K562 (cell line): ENCODE measurements at regions not wholly inside any gene's neighbourhood (a gene's known extent, or its start where the extent isn't known, plus 50 kb on each side); places are given as distances from the start of the nearest gene placed in this dataset.

Experiments
- ATAC-seq: fragments of 200-7000 bp; cut with Tn5 transposase; 3 replicates; pipeline ENCODE4 v1.9.1; 2020; ENCODE audit warnings: moderate library complexity
- BruUV-seq: library from RNA; stranded (reverse); fragments of 400-500 nt; replicated peaks from 2 replicates; lab custom pipeline; 2021; lab: Mats Ljungman, UMichigan
- CTCF ChIA-PET: fragments of 300-600 bp; formaldehyde crosslinking; extraction: SDS; loops from one replicate; lab custom pipeline; 2021; ENCODE audit warnings: low intra/inter-chr PET ratio; lab: Yijun Ruan, JAX
- POLR2A ChIA-PET: fragments of 300-600, 350-650 bp; sonication (Branson Sonifier 250); formaldehyde crosslinking; extraction: SDS; loops from one replicate; lab custom pipeline; 2021; ENCODE audit warnings: antibody characterized with exemption, inconsistent platforms; lab: Yijun Ruan, JAX
- DNase-seq, 4 experiments: peaks; one replicate each; pipeline versions ENCODE4 v3.0.0 to v3.0.0-alpha.2; 2011 to 2018; ENCODE audit warnings: low spot score in 3 of 4, mixed read lengths in 3 of 4; ENCODE audit errors: extremely low read depth in 1 of 4
- FAIRE-seq: peaks from 2 replicates; lab custom pipeline; 2011; peaks lifted over from hg19 to GRCh38; lab: Jason Lieb, UNC
- H2AFZ ChIP-seq: 2 replicates; pipeline ENCODE4 v1.6.0; 2011; ENCODE audit warnings: low read depth, low read length, control low read depth, inconsistent platforms
- H3K27ac ChIP-seq: fragments of 200-600 bp; 3 replicates; pipeline ENCODE4 v1.8.0; 2011; ENCODE audit warnings: low read depth, mild to moderate bottlenecking, control low read depth, inconsistent platforms, low read length, moderate library complexity, mixed read lengths; ENCODE audit errors: extremely low read depth
- H3K27me3 ChIP-seq, 2 experiments: fragments of 300-600 bp in 1 of 2; 2 replicates in 1 of 2; 3 replicates in 1 of 2; pipeline versions ENCODE4 v1.6.0 to v1.8.0; 2011; ENCODE audit warnings: inconsistent platforms in 2 of 2, low read length in 2 of 2, mild to moderate bottlenecking in 1 of 2, mixed read lengths in 1 of 2, moderate library complexity in 1 of 2; ENCODE audit not compliant: control insufficient read depth in 2 of 2, insufficient read depth in 2 of 2
- H3K36me3 ChIP-seq: fragments of 300-600 bp; 3 replicates; pipeline ENCODE4 v1.8.0; 2011; ENCODE audit warnings: mild to moderate bottlenecking, low read length, inconsistent platforms; ENCODE audit not compliant: control insufficient read depth, insufficient read depth
- H3K4me1 ChIP-seq, 2 experiments: fragments of 200-600 bp in 1 of 2; replicated peaks in 1 of 2; 2 replicates in 1 of 2; 3 replicates in 1 of 2; pipeline versions ENCODE4 v1.5.1 to v1.8.0; 2011; ENCODE audit warnings: inconsistent platforms in 2 of 2, low read length in 2 of 2, mild to moderate bottlenecking in 1 of 2, mixed read lengths in 1 of 2, moderate library complexity in 1 of 2; ENCODE audit not compliant: control insufficient read depth in 2 of 2, insufficient read depth in 2 of 2
- H3K4me2 ChIP-seq: 2 replicates; pipeline ENCODE4 v1.6.1; 2011; ENCODE audit warnings: low read length, control low read depth, inconsistent platforms, mixed read lengths; ENCODE audit not compliant: insufficient read depth
- H3K4me3 ChIP-seq: fragments of 200-600 bp; sonication (generic), shearing (Covaris generic); 2 replicates; pipeline ENCODE4 v1.5.1; 2016; ENCODE audit warnings: control low read depth, inconsistent platforms
- H3K79me2 ChIP-seq: fragments of 200-600 bp; 3 replicates; pipeline ENCODE4 v1.8.0; 2011; ENCODE audit warnings: low read length, inconsistent platforms; ENCODE audit not compliant: control insufficient read depth, insufficient read depth
- H3K9ac ChIP-seq, 2 experiments: 2 replicates each; pipeline versions ENCODE4 v1.6.0 to v1.6.1; 2011; ENCODE audit warnings: low read depth in 2 of 2, low read length in 2 of 2, control low read depth in 1 of 2, inconsistent platforms in 1 of 2, mild to moderate bottlenecking in 1 of 2, mixed read lengths in 1 of 2; ENCODE audit not compliant: insufficient read depth in 1 of 2
- H3K9me1 ChIP-seq: one replicate; pipeline ENCODE4 v1.6.0; 2011; ENCODE audit warnings: inconsistent platforms, mild to moderate bottlenecking, low read length, moderate library complexity; ENCODE audit not compliant: control insufficient read depth, insufficient read depth
- H3K9me3 ChIP-seq: replicated peaks from 2 replicates; pipeline ENCODE4 v1.5.1; 2011; ENCODE audit warnings: low read depth, low read length, inconsistent platforms; ENCODE audit not compliant: control insufficient read depth, insufficient read depth
- H4K20me1 ChIP-seq: replicated peaks from 2 replicates; pipeline ENCODE4 v1.6.1; 2011; ENCODE audit warnings: low read length, inconsistent platforms, mixed read lengths; ENCODE audit not compliant: control insufficient read depth, insufficient read depth
- CREB5 ChIP-seq: fragments of 250-450 bp; sonication (Bioruptor Pico); IDR thresholded peaks from 2 replicates; pipeline ENCODE4 v1.5.0; 2020; ENCODE audit warnings: mild to moderate bottlenecking
- EP300 ChIP-seq: IDR thresholded peaks from 2 replicates; pipeline ENCODE4 v1.6.1; 2012; ENCODE audit warnings: low read length, improper control_type of control experiment
- NFE2 ChIP-seq: IDR thresholded peaks from 2 replicates; pipeline ENCODE4 v1.6.1; 2014; ENCODE audit warnings: antibody characterized with exemption, low read depth
- NONO ChIP-seq, 2 experiments: fragments of 200-400 bp in 1 of 2; fragments of 450-650 bp in 1 of 2; formaldehyde crosslinking in 1 of 2; IDR thresholded peaks; 2 replicates each; pipeline ENCODE4 v1.6.1; 2017; ENCODE audit warnings: low read depth in 2 of 2, mild to moderate bottlenecking in 2 of 2, moderate library complexity in 2 of 2, low read length in 1 of 2
- PHB ChIP-seq: fragments of 250-450 bp; sonication (Bioruptor Pico); IDR thresholded peaks from 2 replicates; pipeline ENCODE4 v1.5.0; 2021
- SOX6 ChIP-seq: fragments of 450-650 bp; IDR thresholded peaks from 2 replicates; pipeline ENCODE4 v1.6.1; 2014; ENCODE audit warnings: mild to moderate bottlenecking
- SRSF9 ChIP-seq: fragments of 200-400 bp; formaldehyde crosslinking; IDR thresholded peaks from 2 replicates; pipeline ENCODE4 v1.6.1; 2017; ENCODE audit warnings: low read depth, low read length, borderline replicate concordance
- TCF7L2 ChIP-seq: fragments of 150-350 bp; IDR thresholded peaks from 2 replicates; pipeline ENCODE4 v1.6.1; 2016; ENCODE audit warnings: low read depth, mild to moderate bottlenecking, low read length, moderate library complexity
- ZC3H11A ChIP-seq: IDR thresholded peaks from 2 replicates; pipeline ENCODE4 v1.6.1; 2012; ENCODE audit warnings: low read depth, low read length, improper control_type of control experiment
- ZNF408 ChIP-seq: fragments of 250-450 bp; sonication (Bioruptor Pico); IDR thresholded peaks from 2 replicates; pipeline ENCODE4 v1.4.0; 2020; ENCODE audit warnings: low read depth, mild to moderate bottlenecking, moderate library complexity
- ZNF696 ChIP-seq: fragments of 250-450 bp; sonication (Bioruptor Pico); conservative IDR thresholded peaks from 2 replicates; pipeline ENCODE4 v1.4.0; 2020; ENCODE audit warnings: mild to moderate bottlenecking, moderate library complexity
- WGBS: fragments of 100-300 bp; shearing (Covaris generic); methylation state at CpG from one replicate; pipeline ENCODE4 v1.1.6; 2016; ENCODE audit warnings: low coverage, mixed read lengths; ENCODE audit not compliant: insufficient coverage; ENCODE audit errors: missing lambda C conversion rate; 5-methylcytosine and 5-hydroxymethylcytosine counted together
- in situ Hi-C: fragments of 300-500 bp; cut with MboI; formaldehyde crosslinking; loops from 4 replicates; pipeline ENCODE4 v1.15.0; 2018; ENCODE audit warnings: inconsistent platforms, mixed read lengths
- intact Hi-C: fragments of 100-400 bp; cut with micrococcal nuclease; formaldehyde crosslinking; loops from 2 replicates; pipeline ENCODE4 v1.14.2; 2022

- no peaks in the 10 kb centered on the region for H3K27me3 ChIP-seq
- CTCF ChIA-PET = no interaction called here
- FAIRE-seq (no peak), DNase-seq (no peak), ATAC-seq (no peak)
- no peaks in the 10 kb centered on the region for H4K20me1 ChIP-seq
- H3K4me1 ChIP-seq = no peaks in the 10 kb centered on the region
- no peaks in the 10 kb centered on the region for H3K79me2 ChIP-seq
- POLR2A ChIA-PET = no interaction called here
- no peak overlapping the region for H3K4me3 ChIP-seq
- in situ Hi-C loops = no loop called here
- no peaks in the 10 kb centered on the region for H3K36me3 ChIP-seq
- no TSS peak for BruUV-seq
- no peak overlapping the region for H2AFZ ChIP-seq
- H3K27ac ChIP-seq = no peak overlapping the region
- TF ChIP-seq EP300 (no peak), CREB5 (CRISPR knock-in tag) (no peak), SRSF9 (no peak), ZNF408 (CRISPR knock-in tag) (no peak), TCF7L2 (no peak), NONO (IDR thresholded peaks at IDR 0.05; ENCODE audit: low read depth in 2 of 2, low read length in 1 of 2) (no peak), ZNF696 (no peak), NFE2 (no peak), ZC3H11A (no peak), SOX6 (no peak), PHB (CRISPR knock-in tag) (no peak)
- TF ChIP-seq, all 486 proteins: peak for 0
- no peak overlapping the region for H3K9ac ChIP-seq
- 0% methylated on average over 4 of the region's 4 CpGs for WGBS
- H3K9me3 ChIP-seq = no peaks in the 10 kb centered on the region
- intact Hi-C loops = no loop called here
- no peaks in the 10 kb centered on the region for H3K9me1 ChIP-seq
- H3K4me2 ChIP-seq = no peak overlapping the region
These were observed 810.2 kb upstream of the ALCAM start for GRCh38 chr3:104556372-104557078.
